NT2/D1 (cell line): ENCODE measurements at regions not wholly inside any gene's neighbourhood (a gene's known extent, or its start where the extent isn't known, plus 50 kb on each side); places are given as distances from the start of the nearest gene placed in this dataset.

ENCODE experiments used
- YY1 ChIP-seq: IDR thresholded peaks from 2 replicates; pipeline ENCODE4 v1.6.1; 2011; ENCODE audit not compliant: insufficient read length, insufficient read depth
- ZNF274 ChIP-seq: IDR thresholded peaks from 2 replicates; pipeline ENCODE4 v1.6.1; 2011; ENCODE audit warnings: mild to moderate bottlenecking, low read depth, low read length

DNA sequence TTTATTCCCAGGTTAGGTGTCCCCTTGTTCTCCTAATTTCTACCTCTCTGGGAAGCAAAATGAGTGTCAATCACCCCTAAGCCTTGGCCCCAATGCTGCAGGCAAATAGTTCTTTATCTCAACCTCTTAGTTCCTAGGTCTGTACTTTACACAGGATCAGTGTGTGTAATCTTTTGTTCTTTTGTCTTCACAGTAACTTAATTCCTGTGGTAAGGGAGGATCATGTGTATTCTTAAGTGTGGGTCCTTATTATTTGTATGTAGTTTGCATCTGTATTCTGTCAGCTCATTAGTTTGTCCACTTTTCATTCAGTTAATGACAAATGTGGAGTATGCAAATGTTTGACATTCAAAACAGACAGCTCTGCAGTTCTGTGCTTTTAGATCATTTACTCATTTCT lies 166.7 kb downstream of the FAT3 start:
- TF ChIP-seq ZNF274 (no peak), YY1 (no peak)
